SK-N-MC (cell line): ENCODE measurements at regions not wholly inside any gene's neighbourhood (a gene's known extent, or its start where the extent isn't known, plus 50 kb on each side); places are given as distances from the start of the nearest gene placed in this dataset.

ENCODE experiments used
- EZH2 ChIP-seq: fragments of 200-600 bp; sonication (generic); IDR thresholded peaks from one replicate; pipeline ENCODE4 v1.6.1; 2017; ENCODE audit warnings: antibody characterized with exemption
- FOXP2 ChIP-seq: optimal IDR thresholded peaks from 2 replicates; pipeline ENCODE3; 2011; ENCODE audit warnings: mild to moderate bottlenecking, moderate library complexity; ENCODE audit not compliant: insufficient read depth; ENCODE audit errors: extremely low read length, control extremely low read depth
- POLR2AphosphoS5 ChIP-seq: IDR thresholded peaks from 2 replicates; pipeline ENCODE4 v1.6.1; 2012; ENCODE audit warnings: mild to moderate bottlenecking, low read depth, low read length, borderline replicate concordance

- TF ChIP-seq POLR2AphosphoS5 (no peak), EZH2 (no peak), FOXP2 (no peak)
Measured at GRCh38 chr2:51971136-51971535, 939.2 kb upstream of the NRXN1 start.
